Endodermal cell (in vitro differentiated cells): ENCODE measurements at regions not wholly inside any gene's neighbourhood (a gene's known extent, or its start where the extent isn't known, plus 50 kb on each side); places are given as distances from the start of the nearest gene placed in this dataset.
"Not testable (repeated sequence)": the region's sequence is repeated elsewhere in the genome, so short reads cannot be mapped to it uniquely, and the experiment has no call there.

Source experiments
- DNase-seq: peaks from one replicate; pipeline ENCODE4 v3.0.0-alpha.2; 2017
- H3K27ac ChIP-seq: 2 replicates; pipeline ENCODE4 v1.5.1; 2013; ENCODE audit warnings: mild to moderate bottlenecking, low read depth, low read length, moderate library complexity
- H3K27me3 ChIP-seq: 2 replicates; pipeline ENCODE4 v1.6.1; 2013; ENCODE audit warnings: mild to moderate bottlenecking, low read length, moderate library complexity; ENCODE audit not compliant: insufficient read depth, control insufficient read depth, poor library complexity, severe bottlenecking
- H3K36me3 ChIP-seq: 2 replicates; pipeline ENCODE4 v1.7.0; 2013; ENCODE audit warnings: mild to moderate bottlenecking, low read length, moderate library complexity; ENCODE audit not compliant: control insufficient read depth, insufficient read depth
- H3K4me1 ChIP-seq: one replicate; pipeline ENCODE4 v1.7.0; 2013; ENCODE audit warnings: low read length; ENCODE audit not compliant: control insufficient read depth, insufficient read depth
- H3K4me3 ChIP-seq: 2 replicates; pipeline ENCODE4 v1.5.1; 2013; ENCODE audit warnings: mild to moderate bottlenecking, low read length, moderate library complexity
- H3K9ac ChIP-seq: 2 replicates; pipeline ENCODE4 v1.6.1; 2013; ENCODE audit warnings: mild to moderate bottlenecking, low read length, moderate library complexity; ENCODE audit not compliant: poor library complexity, severe bottlenecking; ENCODE audit errors: extremely low read depth
- H3K9me3 ChIP-seq: 2 replicates; pipeline ENCODE4 v1.6.1; 2013; ENCODE audit warnings: mild to moderate bottlenecking, low read length, moderate library complexity; ENCODE audit not compliant: control insufficient read depth
- H3K27ac Mint-ChIP-seq: 2 replicates; pipeline ENCODE4 v1.8.0; 2020; ENCODE audit warnings: mixed read lengths
- H3K27me3 Mint-ChIP-seq: 2 replicates; pipeline ENCODE4 v1.8.0; 2021; ENCODE audit warnings: mild to moderate bottlenecking, mixed read lengths; ENCODE audit not compliant: insufficient read depth
- H3K36me3 Mint-ChIP-seq: 2 replicates; pipeline ENCODE4 v1.8.0; 2020; ENCODE audit warnings: low read depth, mixed read lengths
- H3K4me1 Mint-ChIP-seq: 2 replicates; pipeline ENCODE4 v1.8.0; 2020; ENCODE audit warnings: mixed read lengths
- H3K4me3 Mint-ChIP-seq: 2 replicates; pipeline ENCODE4 v1.8.0; 2020; ENCODE audit warnings: mild to moderate bottlenecking, moderate library complexity, mixed read lengths
- H3K9me3 Mint-ChIP-seq: 2 replicates; pipeline ENCODE4 v1.8.0; 2020; ENCODE audit warnings: mild to moderate bottlenecking, mixed read lengths
- CTCF ChIP-seq: fragments of 200-600 bp; sonication (generic); conservative IDR thresholded peaks from 2 replicates; pipeline ENCODE4 v1.5.0; 2021; ENCODE audit warnings: antibody characterized with exemption, mild to moderate bottlenecking
- WGBS, 2 experiments: methylation state at CpG; one replicate each; pipeline versions ENCODE4 v1.1.5 to v1.1.7; 2013; ENCODE audit warnings: missing lambda C conversion rate in 2 of 2, mixed read lengths in 1 of 2; ENCODE audit not compliant: insufficient coverage in 1 of 2, insufficient read length in 1 of 2; 5-methylcytosine and 5-hydroxymethylcytosine counted together

- H3K27ac ChIP-seq: no peak overlapping the region
- H3K9me3 ChIP-seq: no peaks in the 10 kb centered on the region
- Mint-ChIP-seq H3K4me3 (no peak overlapping the region), H3K4me1 (peaks cover 7% of the 10 kb centered on the region), H3K36me3 (no peaks in the 10 kb centered on the region), H3K9me3 (peaks cover 4% of the 10 kb centered on the region), H3K27me3 (peaks cover 2% of the 10 kb centered on the region), H3K27ac (no peak overlapping the region)
- no peaks in the 10 kb centered on the region for H3K36me3 ChIP-seq
- DNase-seq: no peak
- no peak overlapping the region for H3K4me3 ChIP-seq
- no peaks in the 10 kb centered on the region for H3K27me3 ChIP-seq
- no peak overlapping the region for H3K9ac ChIP-seq
- no peak for TF ChIP-seq CTCF
- H3K4me1 ChIP-seq: no peaks in the 10 kb centered on the region
- 96 to 97% methylated on average over 7 to 11 of the region's 11 CpGs for WGBS, 2 experiments
These were observed 95.3 kb downstream of the GALR1 start for GRCh38 chr18:77344786-77345500.

- no peak for DNase-seq
- no peaks in the 10 kb centered on the region for H3K27me3 ChIP-seq
- H3K9me3 ChIP-seq: no peaks in the 10 kb centered on the region
- Mint-ChIP-seq H3K27ac (no peak overlapping the region), H3K4me1 (peaks cover 3% of the 10 kb centered on the region), H3K27me3 (peaks cover 2% of the 10 kb centered on the region), H3K4me3 (no peak overlapping the region), H3K9me3 (peaks cover 4% of the 10 kb centered on the region), H3K36me3 (no peaks in the 10 kb centered on the region)
- H3K9ac ChIP-seq: no peak overlapping the region
- H3K27ac ChIP-seq: no peak overlapping the region
- no peak for TF ChIP-seq CTCF
- no peaks in the 10 kb centered on the region for H3K36me3 ChIP-seq
- WGBS, 2 experiments: 100% methylated on average over 2 of the region's 2 CpGs; no CpG with 5 or more reads in 1 of the 2 experiments
- H3K4me1 ChIP-seq: no peaks in the 10 kb centered on the region
- H3K4me3 ChIP-seq: no peak overlapping the region
These were observed 96.7 kb downstream of the GALR1 start for GRCh38 chr18:77346208-77346810.

GRCh38 chr18:77353349-77353748 lies 103.7 kb downstream of the GALR1 start:
- H3K27ac Mint-ChIP-seq: peak overlapping the region; percentile 86
- H3K9me3 Mint-ChIP-seq: peaks cover 12% of the 10 kb centered on the region
- not testable (repeated sequence) for H3K27me3 Mint-ChIP-seq, H3K9ac ChIP-seq, H3K27me3 ChIP-seq, H3K36me3 Mint-ChIP-seq, H3K4me3 Mint-ChIP-seq, H3K4me3 ChIP-seq, H3K4me1 Mint-ChIP-seq, H3K27ac ChIP-seq, H3K4me1 ChIP-seq, H3K9me3 ChIP-seq, H3K36me3 ChIP-seq
- 74% methylated on average over 3 of the region's 3 CpGs; no CpG with 5 or more reads in 1 of the 2 experiments for WGBS, 2 experiments
- DNase-seq: peak; percentile 89
- TF ChIP-seq CTCF: peak; percentile 68
